NCI-H2081 treated with DMSO at 0.1 percent for 48 hours (cell line): ENCODE measurements at regions not wholly inside any gene's neighbourhood (a gene's known extent, or its start where the extent isn't known, plus 50 kb on each side); places are given as distances from the start of the nearest gene placed in this dataset.

Source experiments
- DNase-seq: peaks from one replicate; lab custom pipeline; 2025; lab: John Stamatoyannopoulos, UW

DNA sequence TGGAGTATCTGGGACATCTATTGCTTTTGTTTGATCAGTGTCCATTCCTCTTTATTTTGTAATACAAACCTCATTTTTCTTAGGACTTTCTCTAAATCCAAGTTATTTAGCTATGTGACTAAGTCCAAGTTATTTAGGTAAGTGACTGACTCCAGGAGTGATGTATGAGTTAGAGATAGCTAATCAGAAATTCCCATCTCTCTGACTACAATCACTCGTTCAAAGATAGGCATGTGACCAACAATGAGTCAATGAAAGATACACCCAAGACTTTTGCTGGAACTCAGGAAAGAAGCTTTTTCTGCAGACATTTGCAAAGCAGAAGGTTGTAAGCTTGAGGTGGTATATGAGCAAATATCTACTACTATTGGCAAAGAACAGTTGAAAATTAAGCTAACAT, 72.5 kb upstream of the KCNIP4 start:
- DNase-seq = no peak

DNA sequence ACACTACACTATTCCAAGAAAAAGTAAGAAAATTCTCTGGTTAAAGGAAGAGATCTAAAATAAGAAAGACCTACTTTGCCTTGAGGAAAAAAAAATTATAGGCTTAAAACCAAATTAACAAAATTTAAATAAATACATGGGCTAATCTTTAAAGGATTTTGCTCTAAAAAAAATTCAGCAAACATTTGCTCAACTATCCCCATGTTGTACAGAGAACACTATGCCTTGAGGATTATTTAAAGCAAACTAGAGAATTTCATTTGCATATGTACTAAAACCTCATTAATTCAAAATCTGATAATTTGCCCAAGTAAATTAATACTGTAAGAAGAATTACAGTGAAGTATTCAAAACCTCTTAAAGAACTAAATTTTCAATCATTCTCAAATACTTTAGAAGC, 71.6 kb upstream of the KCNIP4 start:
- no peak for DNase-seq

DNA sequence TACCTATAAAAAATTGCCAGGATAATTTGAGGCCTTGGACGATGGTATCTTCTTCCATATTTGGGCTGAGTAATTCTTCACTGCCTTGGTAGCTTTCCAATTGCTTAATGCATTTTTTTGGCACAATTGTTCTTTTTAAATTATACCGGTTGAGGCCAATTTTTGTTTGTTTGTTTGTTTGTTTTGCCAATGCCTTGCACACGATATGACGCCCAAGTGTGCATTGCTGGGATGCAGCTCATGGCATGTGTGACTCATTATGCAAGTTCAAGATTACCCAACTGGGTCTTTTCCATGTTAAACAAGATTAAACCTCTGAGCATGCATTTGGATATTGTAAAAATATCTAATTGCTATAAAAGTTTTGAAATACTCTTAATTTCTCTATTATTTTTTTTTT, 71.1 kb upstream of the KCNIP4 start:
- no peak for DNase-seq

DNA sequence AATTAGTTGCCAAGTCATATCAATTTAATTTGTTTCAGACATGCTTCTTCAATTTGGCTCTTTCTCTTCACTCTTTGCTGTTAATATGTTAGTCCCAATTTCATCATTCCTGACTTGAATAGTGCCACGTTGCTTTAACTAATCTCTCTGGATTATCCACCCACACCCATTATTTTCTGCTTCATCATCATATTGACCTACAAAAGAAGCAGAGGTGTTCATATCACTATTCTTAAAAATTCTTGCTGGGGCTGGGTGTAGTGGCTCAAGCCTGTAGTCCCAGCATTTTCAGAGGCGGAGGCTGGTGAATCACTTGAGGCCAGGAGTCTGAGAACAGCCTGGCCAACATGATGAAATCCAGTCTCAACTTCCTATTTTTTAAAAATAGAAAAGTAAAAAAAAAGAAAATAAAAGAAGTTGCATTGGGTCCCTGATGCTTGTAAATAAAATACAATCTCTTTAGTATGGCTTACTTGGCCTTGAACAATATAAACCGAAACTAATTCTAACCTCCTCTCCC, 65.7 kb upstream of the KCNIP4 start:
- no peak for DNase-seq

DNA sequence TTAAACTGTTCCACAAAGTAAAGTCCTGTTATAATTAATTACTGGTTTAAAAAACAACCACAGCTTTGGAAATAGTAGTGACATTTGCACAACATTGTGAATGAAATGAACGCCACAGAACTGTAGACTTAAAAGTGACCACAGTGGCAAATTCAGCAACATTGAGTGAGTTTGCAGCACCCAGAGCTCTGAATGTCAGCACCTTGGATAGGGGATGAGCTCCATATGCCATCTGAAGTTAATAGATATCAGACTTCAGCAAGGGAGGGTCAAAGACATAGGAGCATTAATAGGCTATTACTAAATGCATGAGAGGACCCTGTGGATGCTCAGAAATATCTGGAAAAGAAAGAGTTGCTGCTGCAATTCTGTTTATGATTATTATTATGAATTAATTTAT, 55.3 kb upstream of the KCNIP4 start:
- DNase-seq = no peak
